GM12892 (cell line): ENCODE measurements at regions not wholly inside any gene's neighbourhood (a gene's known extent, or its start where the extent isn't known, plus 50 kb on each side); places are given as distances from the start of the nearest gene placed in this dataset.
A peak's percentile ranks its signal among the peaks of the same experiment; 100 is the strongest.
"Not testable (repeated sequence)": the region's sequence is repeated elsewhere in the genome, so short reads cannot be mapped to it uniquely, and the experiment has no call there.

Experiments used
- DNase-seq: peaks from one replicate; pipeline ENCODE4 v3.0.0; 2011; ENCODE audit not compliant: insufficient read length
- FAIRE-seq: peaks from 2 replicates; lab custom pipeline; 2011; peaks lifted over from hg19 to GRCh38; lab: Jason Lieb, UNC
- POLR2A ChIP-seq: IDR thresholded peaks from 2 replicates; pipeline ENCODE4 v1.6.1; 2011; ENCODE audit warnings: low read depth, low read length, control low read depth
- POLR2AphosphoS5 ChIP-seq: IDR thresholded peaks from 2 replicates; pipeline ENCODE4 v1.6.1; 2011; ENCODE audit warnings: low read depth, low read length, control low read depth
- TAF1 ChIP-seq: IDR thresholded peaks from 2 replicates; pipeline ENCODE4 v1.6.1; 2011; ENCODE audit warnings: low read depth, mild to moderate bottlenecking, control low read depth, low read length, borderline replicate concordance

- DNase-seq (no peak), FAIRE-seq (no peak)
- TF ChIP-seq TAF1 (no peak), POLR2A (no peak), POLR2AphosphoS5 (no peak)
Observed at GRCh38 chr11:45754741-45755140, 50.2 kb upstream of the SLC35C1 start.

- DNase-seq (no peak), FAIRE-seq (no peak)
- TF ChIP-seq TAF1 (no peak), POLR2AphosphoS5 (no peak), POLR2A (no peak)
Observed at GRCh38 chr11:45754261-45754709, 50.7 kb upstream of the SLC35C1 start.

DNA sequence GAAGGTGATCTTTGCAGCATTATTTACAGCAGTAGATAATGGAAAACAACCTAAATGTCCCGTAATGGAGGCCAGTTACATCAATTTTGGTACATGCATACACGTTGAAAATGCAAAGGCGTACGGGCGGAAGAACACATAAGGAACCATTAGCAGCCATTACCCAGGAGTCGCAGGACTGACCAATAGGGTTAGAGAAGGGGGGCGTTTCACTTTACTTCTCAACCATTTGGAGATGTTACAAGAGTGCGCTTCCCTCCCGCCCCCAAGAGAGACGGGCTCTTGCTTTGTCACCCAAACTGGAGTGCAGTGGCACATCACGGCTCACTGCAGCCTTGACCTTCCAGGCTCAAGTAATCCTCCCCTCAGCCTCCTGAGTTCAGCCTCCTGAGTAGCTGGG, 52.8 kb upstream of the SLC35C1 start:
- FAIRE-seq (no peak), DNase-seq (no peak)
- no peak for TF ChIP-seq TAF1
- TF ChIP-seq POLR2A = no peak
- no peak for TF ChIP-seq POLR2AphosphoS5

DNA sequence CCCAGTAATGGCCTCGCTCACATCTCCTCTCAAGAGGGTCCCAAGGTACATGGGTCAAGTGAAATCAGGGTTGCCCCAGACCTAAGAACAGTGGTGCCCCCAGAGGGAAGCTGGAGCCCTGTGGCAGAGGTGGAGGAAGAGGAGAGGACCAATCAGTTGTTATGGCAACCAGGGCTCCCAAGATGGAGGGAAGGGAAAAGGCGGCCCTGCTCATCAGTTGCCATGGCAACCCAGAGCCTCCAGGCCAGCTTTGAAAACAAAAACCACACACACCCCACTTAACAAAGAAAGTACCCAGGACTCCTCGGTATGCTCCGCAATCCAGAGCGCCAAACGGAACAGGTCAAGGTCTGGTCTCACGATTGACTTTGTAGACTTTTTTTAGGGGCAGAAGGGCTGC, 53.5 kb upstream of the SLC35C1 start:
- FAIRE-seq (no peak), DNase-seq (no peak)
- TF ChIP-seq POLR2AphosphoS5 (no peak), POLR2A (no peak), TAF1 (no peak)

DNA sequence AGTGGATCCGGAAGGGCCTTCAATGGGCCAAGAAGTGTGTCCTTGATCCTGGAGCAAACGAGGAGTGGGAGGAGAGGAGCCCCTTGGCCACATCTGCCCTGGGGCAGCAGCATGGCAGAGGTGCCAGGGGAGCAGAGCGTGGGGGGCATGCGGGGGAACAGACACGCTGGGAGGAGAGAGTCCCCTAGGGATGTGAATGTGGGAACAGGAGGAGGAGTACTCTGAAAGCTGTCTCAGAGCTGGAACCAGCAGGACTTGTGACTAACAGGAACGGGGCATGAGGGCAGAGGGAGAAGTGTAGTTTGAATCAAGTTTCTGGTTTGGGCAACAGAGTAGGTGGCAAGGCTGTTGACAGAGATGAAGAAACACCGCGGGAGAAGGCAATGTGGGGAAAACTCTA, 54.5 kb upstream of the SLC35C1 start:
- TF ChIP-seq POLR2A = no peak
- TF ChIP-seq TAF1 = no peak
- TF ChIP-seq POLR2AphosphoS5 = no peak
- no peak for DNase-seq
- no peak for FAIRE-seq

DNA sequence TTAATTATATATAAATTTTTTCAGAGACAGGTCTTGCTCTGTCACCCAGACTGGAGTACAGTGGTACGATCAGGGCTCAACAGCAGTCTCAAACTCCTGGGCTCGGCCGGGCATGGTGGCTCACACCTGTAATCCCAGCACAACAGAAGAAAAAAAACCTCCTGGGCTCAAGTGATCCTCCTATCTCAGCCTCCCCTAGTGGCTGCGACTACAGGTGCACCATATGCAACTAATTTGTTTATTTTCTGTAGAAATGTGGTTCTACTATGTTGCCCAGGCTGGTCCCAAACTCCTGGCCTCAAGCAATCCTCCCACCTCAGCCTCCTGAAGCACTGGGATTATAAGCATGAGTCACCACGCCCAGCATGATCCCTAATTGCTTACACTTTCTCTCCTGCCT, 56.1 kb upstream of the SLC35C1 start:
- FAIRE-seq = no peak
- DNase-seq = no peak
- TF ChIP-seq POLR2A = no peak
- no peak for TF ChIP-seq TAF1
- no peak for TF ChIP-seq POLR2AphosphoS5

- DNase-seq (no peak), FAIRE-seq (peak; percentile 40)
- TF ChIP-seq TAF1 (no peak), POLR2A (no peak), POLR2AphosphoS5 (no peak)
Observed at GRCh38 chr11:45745065-45745811, 59.7 kb upstream of the SLC35C1 start.

DNA sequence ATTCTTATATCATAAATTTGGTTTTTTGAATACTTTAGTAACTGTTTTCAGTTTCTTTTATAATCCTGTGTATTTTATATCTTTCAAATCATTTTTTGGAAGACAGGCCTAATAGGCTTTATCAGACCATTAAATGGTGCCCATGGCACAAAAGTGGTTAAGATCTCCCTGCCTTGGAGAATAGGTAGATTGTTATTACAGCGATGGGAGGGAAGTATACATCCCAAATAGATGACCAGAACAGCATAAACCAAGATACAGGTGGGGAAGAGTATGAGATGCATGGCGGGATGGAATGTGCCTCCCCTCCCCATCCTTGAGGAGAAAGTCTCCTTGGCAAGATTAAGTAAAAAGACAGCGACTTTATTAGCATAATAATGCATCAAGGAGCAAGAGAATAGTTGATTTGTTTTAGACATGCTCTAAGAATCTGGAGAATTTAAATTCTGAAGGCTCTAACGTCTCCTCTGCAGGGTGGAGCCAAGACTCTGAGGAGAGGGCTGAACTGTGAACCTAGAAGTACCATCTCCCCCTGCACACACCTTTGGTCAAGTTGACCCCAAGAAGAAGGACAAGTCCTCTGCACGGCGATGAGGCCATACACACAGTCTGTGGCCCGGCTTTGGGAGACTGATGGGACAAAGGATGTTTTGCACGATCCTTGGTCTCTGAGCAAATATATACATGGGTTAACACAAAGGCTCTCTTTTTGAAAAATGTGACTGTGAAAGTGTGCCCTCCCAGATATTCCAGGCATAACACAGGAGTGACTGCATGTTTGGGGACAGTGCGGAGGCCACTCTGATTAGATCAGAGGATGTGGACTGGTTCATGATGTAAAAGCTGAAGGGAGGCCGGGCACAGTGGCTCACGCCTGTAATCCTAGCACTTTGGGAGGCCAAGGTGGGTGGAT, 61.1 kb upstream of the SLC35C1 start:
- DNase-seq (no peak), FAIRE-seq (no peak)
- TF ChIP-seq POLR2A (no peak), TAF1 (no peak), POLR2AphosphoS5 (no peak)

DNA sequence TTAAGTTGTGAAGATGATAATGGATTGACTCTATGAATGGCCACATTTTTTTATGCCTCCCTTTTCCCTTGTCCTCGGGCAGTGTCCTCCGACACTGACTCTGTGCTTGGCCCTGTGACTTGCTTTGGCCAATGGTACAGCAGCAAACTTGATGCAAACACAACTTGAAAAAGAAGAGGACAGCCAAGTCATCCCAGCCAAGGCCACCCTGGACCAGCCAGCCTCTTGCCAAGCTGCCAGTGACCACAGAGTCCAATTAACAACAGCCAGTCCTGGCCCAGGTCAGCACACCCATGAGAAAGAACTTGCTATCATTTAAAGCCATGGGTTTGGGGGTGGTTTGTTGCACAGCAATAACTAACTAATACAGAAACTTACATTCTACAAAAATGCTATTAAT, 63.4 kb upstream of the SLC35C1 start:
- TF ChIP-seq POLR2AphosphoS5 = no peak
- no peak for TF ChIP-seq POLR2A
- TF ChIP-seq TAF1 = no peak
- DNase-seq (no peak), FAIRE-seq (peak; percentile 63)

DNA sequence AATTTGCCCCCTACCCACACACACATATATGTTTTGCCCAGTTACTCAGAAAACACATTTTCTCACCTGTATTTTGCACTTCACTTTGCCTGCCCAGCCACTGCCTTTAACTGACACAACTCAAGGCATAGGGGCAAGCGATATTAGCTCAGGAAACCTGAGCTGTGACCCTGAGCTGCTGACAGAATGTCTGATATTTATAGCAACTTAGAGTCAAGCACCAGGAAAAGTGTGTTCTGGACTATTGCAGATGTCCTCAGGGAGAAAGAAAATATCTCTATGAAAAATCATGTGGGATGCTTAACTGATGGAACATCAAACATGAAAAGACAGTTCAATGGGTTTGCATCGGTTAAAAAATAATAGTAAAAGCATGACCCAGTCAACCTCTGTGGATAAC, 63.9 kb upstream of the SLC35C1 start:
- no peak for FAIRE-seq
- no peak for DNase-seq
- no peak for TF ChIP-seq TAF1
- no peak for TF ChIP-seq POLR2AphosphoS5
- no peak for TF ChIP-seq POLR2A

DNA sequence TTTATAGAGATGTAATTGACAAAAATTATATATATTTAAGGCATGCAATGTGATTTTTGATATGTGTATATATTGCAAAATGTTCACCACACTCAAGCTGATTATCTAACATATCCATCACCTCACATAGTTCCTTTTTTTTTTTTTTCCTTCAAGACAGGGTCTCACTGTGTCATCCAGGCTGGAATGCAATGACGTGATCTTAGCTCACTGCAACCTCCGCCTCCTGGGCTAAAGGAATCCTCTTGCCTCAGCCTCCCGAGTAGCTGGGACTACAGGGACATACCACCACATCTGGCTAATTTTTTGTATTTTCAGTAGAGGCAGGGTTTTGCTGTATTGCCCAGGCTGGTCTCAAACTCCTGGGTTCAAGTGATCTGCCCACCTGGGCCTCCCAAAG, 65.1 kb upstream of the SLC35C1 start:
- no peak for FAIRE-seq
- DNase-seq = no peak
- no peak for TF ChIP-seq TAF1
- TF ChIP-seq POLR2AphosphoS5 = no peak
- TF ChIP-seq POLR2A = no peak

DNA sequence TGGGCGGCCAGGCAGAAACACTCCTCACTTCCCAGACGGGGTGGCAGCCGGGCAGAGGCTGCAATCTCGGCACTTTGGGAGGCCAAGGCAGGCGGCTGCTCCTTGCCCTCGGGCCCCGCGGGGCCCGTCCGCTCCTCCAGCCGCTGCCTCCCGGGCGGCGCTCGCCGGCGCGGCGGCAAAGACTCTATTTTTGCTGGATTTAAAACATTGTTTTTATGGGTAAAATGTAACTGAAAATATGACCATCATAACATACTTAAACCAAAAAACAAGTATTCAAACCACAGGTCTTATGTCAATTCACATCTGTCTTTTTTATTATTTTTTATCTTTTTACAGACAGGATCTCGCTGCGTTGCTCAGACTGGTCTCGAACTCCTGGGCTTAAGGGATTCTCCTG, 65.9 kb upstream of the SLC35C1 start:
- FAIRE-seq, DNase-seq: not testable (repeated sequence)

- DNase-seq, FAIRE-seq: not testable (repeated sequence)
Observed at GRCh38 chr11:45738194-45738593, 66.8 kb upstream of the SLC35C1 start.
